Stimulated activated CD8-positive, alpha-beta memory T cell treated with anti-CD3 and anti-CD28 coated beads, Interleukin-15, amount 100 ng/mL, for 4 hours (primary cell): ENCODE measurements at regions not wholly inside any gene's neighbourhood (a gene's known extent, or its start where the extent isn't known, plus 50 kb on each side); places are given as distances from the start of the nearest gene placed in this dataset.
"Not testable (repeated sequence)": the region's sequence is repeated elsewhere in the genome, so short reads cannot be mapped to it uniquely, and the experiment has no call there.

Source experiments
- DNase-seq, 2 donors: peaks; one replicate each; pipeline ENCODE4 v3.0.0-alpha.2; 2020; ENCODE audit warnings: low read depth in 2 of 2

DNA sequence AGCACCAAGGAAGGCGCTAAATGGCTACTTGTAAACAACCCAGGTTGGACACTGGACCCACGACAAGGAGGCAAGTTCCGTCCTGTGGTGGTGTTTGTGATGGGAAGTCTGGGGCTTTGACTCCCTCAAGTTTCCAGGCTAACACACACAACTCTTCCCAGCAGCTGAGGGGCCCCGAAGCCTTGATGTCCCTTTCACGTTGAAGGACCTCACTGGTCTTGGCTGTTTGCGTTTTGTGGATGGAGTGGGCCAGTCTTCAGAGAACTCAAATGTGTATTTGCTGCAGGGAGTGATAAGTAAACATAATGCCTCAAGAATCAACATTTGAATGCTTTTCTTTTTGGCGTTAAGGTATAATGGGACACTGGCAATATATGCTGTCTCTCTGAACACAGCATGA, 199.2 kb downstream of the TM9SF2 start:
- DNase-seq = no peak

GRCh38 chr13:99698816-99699099, 197.5 kb downstream of the TM9SF2 start:
- DNase-seq = no peak

DNA sequence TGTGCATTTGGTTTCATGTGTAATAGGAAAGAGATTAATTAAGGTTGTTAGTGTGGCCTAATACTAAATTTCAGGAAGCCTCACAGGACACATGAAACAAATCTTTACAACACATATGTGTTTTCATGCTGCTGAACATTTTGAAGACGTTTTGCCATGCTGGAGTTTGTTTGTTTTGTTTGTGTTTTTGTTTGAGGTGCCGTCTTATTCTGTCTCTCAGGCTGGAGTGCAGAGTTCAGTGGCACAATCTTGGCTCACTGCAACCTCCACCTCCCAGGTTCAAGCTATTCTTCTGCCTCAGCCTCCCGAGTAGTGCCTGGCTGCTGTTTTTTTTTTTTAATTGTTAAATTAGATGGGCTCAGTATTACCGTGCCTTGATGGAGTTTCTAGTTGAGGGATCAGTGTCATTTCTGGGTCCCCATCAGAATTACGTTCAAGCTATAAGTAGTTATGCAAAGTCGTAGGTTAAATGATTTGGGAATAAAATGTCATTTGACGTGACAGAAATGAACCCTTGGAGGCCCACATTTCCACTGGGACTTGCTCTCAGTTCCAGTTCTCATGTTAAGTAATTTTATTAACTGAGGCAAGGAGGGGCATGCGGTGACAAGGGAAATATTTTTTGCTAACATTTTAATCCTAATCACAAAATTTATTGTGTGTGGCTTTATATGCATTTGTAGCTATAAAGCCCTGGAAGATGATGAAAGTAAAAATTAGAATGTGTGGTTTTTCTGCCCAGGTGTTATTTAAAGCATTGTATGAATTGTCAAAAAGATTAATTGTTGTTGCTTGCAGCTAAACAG, 196.9 kb downstream of the TM9SF2 start:
- no peak for DNase-seq

DNA sequence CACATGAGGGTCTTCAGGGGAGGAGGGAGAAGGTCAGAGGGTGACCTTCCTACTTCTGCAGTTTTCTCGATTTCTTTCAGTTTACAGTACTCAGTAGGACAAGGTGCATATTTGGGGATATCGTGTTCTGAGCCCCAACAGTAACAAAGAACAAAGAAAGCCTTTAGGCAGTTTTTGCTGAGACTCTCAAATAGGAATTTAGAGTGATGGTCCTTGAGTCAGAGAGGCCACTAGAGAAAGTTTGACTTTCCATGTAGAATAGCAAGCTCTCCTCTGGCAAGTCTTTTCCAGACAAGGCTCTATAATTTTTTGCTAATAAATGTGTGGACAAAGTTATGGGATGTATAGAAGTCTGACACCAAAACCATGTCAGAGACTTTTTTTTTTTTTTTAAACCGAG, 194.6 kb downstream of the TM9SF2 start:
- no peak for DNase-seq

DNA sequence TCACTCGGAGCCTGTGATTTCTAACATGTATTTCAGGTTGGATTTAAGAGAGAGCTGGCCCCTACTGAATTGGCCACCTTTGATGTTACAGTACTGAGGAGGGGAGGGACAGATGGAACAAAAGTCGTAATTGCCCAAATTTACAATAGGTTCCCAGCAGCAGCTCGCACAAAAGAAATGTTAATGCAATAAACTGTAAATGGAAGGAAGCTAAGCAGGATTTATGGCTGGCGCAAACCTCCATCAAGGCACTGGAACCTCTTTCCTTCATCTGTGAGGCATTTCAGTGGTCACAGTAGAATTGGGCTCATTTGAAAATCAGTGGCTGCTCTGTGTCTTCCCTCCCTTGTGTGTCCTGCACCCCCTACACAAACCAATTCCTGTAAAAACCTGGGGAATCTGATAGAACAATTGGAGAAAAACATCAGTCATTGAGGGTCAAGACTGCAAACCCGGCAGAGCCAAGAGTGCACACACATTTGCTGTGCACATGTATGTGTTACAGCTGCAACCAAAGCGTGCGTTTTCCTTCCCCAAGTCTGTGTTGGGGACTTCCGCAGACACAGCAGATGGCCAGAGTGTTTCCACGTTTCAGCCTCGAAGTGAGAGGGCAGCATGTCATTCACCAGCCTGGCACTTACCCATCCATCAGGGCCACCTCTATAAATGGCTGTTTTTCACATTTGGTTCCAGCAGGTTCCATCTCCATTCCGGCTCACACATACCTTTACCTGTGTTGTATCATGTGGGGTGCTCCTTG, 192.8 kb downstream of the TM9SF2 start:
- no peak for DNase-seq

- no peak for DNase-seq
Measured at GRCh38 chr13:99693351-99693750, 192.1 kb downstream of the TM9SF2 start.

- no peak for DNase-seq
Measured at GRCh38 chr13:99692854-99693253, 191.6 kb downstream of the TM9SF2 start.

DNA sequence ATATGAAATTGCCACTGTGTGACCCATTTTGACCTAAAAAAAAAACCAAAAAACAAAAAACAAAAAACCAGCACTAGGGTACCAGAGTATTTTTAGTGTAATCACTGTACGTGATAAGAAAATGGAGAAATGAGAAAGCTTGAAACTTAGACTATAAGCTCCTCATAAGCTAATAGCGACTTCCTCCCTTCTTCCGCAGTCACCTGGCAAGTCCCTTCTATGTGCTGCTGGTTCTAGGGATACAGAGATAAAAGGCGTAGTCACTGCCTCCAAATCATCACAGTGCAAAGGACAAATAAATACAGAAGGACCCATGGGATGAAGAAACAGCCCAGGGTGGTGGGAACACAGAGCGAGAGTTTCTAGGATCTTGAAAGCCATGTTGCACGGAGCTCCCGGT, 190.3 kb downstream of the TM9SF2 start:
- no peak for DNase-seq

DNA sequence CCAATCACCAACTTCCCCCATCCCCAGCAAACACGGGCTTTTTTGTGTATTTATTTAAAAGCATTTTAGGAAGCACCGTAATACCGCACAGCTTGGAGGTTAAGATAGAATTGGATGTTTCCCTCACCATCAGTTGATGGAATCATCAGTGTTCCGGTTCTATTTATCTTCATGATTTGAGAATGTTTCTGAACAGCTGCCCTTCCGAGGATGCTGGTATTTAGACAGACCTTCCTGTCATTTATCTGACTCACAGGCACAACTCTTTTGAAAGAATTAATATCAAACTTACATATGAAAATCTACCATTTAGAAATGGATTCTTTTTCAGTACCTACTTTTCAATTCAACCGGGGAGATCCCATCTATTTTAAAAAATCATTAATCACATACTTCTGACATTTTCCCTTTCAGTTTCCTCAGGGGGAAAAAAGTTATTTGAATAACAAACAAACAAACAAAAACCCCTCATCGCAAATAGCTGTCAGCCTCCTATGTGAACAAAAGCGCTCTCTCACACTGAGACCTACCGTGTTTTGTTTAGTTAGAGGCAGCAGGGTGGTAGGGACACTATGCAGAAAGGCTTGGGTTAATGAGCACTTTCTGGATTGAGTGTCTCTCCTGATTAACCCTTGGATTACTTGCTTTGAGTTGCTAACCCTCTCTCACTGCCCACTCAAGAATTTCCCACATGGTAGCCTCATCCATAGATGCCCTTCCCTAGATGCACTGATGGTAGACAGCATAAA, 189.3 kb downstream of the TM9SF2 start:
- no peak for DNase-seq

DNA sequence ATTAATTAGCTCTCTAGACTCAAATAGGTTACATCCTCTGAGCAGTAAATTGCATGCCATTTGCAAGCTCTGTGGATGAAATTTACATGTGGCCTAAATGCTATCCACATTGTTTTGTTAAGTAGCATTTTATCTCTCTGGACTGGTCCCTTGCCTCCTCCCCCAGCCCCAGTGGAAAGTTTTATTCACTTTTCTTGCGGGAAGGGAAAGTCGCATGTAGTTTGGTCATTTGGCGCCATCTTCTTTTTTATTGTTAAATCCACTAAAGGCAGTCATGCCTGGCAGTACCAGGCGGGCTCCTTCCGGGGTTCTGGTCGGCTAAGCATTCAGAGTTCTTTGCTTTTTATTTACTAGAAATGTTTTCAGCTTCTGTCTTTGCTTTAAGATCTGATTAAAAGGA, 188.7 kb downstream of the TM9SF2 start:
- DNase-seq = no peak

GRCh38 chr13:99688776-99689175, 187.5 kb downstream of the TM9SF2 start:
- DNase-seq = no peak

- no peak for DNase-seq
Measured at GRCh38 chr13:99687723-99688397, 186.6 kb downstream of the TM9SF2 start.

DNA sequence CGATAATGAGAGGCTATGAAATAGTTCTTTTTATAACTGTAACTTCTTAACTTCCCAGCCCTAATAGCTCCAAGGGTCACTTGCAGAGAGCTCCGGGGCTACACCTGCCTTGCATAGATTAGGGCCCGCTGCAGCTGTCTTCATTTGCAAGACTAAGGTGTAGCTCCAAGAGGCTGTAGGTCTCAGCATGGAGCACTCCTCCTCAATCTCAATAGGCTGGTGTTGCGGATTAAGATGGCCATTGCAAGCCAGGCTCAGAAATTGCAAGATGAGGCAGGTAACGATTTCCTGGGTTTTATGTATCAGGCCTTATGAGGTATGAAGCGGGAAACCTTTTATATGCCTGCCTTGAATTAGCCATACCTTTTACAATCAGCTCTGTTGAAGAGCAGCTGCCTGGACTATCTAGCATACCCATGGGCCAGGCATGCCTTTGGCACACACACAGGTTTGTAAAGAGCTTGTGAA, 185.7 kb downstream of the TM9SF2 start:
- no peak for DNase-seq

DNA sequence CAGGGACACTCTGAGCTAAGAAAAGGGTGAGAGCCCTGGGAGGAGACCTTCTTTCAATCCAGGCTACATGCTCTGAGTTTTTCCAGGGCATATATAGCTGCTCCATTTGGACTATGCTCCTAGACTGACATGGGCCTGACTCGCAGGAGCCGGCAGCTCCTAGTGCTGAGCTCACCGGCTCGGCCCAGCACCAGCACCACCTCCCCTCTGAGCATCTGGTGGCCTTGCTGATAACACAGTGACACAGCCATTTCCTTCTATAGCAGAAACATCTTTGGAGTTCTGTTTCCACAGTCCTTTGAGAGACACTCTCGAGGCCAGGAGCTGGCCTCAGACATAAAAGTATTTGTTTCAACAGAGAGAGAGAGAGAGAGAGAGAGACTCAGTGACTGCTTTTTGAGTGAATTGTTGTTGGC, 184.9 kb downstream of the TM9SF2 start:
- DNase-seq = no peak

DNA sequence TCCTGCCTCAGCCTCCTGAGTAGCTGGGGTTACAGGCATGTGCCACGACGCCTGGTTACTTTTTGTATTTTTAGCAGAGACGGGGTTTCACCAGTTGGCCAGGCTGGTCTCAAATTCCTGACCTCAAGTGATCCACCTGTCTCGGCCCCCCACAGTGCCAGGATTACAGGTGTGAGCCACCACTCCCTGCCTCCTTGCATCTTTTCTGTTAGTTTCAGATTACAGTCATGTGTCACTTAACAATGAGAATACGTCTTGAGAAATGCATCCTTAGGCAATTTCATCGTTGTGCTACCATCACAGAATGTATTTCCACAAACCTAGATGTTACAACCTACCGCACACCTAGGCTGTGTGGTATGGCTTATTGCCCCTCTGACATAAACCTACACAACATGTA, 180.4 kb downstream of the TM9SF2 start:
- no peak for DNase-seq

- no peak for DNase-seq
Measured at GRCh38 chr13:99677116-99677951, 176.1 kb downstream of the TM9SF2 start.

- no peak for DNase-seq
Measured at GRCh38 chr13:99671746-99672145, 170.5 kb downstream of the TM9SF2 start.

DNA sequence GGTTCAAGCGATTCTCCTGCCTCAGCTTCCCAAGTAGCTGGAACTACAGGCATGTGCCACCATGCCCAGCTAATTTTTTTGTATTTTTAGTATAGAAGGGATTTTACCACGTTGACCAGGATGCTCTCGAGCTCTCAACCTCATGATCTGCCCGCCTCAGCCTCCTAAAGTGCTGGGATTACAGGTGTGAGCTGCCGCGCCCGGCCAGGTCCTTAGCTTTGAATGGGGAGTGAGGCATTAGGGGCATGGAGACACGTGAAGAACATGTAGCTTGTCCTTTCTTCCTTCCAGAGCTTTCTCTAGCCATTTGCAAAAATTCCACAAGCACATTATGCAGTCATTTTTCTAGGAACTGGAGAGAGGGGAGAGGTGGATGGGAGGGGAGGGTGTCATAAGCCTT, 167.8 kb downstream of the TM9SF2 start:
- DNase-seq = not testable (repeated sequence)

DNA sequence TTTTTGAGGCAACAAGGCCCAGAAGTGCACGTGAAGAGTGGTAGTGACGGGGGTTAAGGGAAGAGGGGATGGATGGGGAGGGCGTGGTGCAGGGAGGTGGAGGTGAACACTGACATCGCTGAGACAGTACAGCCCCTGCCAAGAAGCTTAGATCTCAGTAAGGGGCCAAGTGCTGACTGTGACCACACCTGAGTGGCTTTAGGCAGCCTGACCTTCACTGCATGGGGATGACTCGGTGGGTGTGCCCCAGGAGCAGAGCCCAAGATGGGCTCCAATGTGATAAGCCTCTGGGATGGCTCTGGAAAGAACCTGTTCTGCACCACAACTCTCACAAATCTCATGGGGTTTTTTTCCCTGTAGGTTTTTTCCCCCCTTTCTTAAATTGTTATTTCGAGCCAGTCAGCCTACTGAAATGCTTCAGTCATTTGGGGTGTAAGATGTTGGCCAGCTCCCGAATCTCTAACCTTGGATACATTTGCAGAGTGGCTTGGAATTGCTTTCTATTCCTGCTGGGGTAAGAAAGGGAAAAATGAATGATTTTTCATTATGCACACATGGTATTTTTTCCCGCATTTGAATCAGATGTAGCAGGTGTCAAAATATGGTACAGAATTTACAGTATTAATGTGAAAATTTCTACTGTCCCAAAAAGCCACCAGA, 165.0 kb downstream of the TM9SF2 start:
- DNase-seq = no peak

DNA sequence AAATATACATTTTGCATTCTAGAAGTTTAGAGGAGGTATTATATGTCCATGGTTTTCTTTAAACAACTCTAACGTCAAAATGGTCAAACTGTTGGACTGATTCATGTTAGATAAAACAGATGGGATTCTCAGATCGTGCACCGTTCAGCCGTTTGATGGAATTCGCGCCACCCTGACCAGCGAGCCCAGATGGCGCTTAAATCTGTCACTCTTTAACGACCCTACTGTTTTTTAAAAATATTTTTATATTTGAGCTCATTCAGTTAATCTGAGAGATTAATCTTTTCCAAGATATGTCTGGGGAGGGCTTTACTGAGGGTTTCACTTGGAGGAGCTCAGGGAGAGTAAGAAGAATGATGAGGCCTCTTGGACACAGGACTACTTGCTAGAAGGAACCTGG, 164.4 kb downstream of the TM9SF2 start:
- no peak for DNase-seq

GRCh38 chr13:99663908-99664307, 162.6 kb downstream of the TM9SF2 start:
- no peak for DNase-seq
